SK-N-SH treated with all-trans-retinoic acid at 6 μM for 48 hours (cell line): ENCODE measurements at regions not wholly inside any gene's neighbourhood (a gene's known extent, or its start where the extent isn't known, plus 50 kb on each side); places are given as distances from the start of the nearest gene placed in this dataset.

ENCODE experiments used
- ARNTL ChIP-seq: fragments of 450-650 bp; formaldehyde crosslinking; IDR thresholded peaks from 2 replicates; pipeline ENCODE4 v1.5.0; 2020; ENCODE audit warnings: low read depth, mild to moderate bottlenecking, moderate library complexity, borderline replicate concordance
- ESRRG ChIP-seq: fragments of 250-450 bp; sonication (Bioruptor Pico); IDR thresholded peaks from 2 replicates; pipeline ENCODE4 v1.6.1; 2021; ENCODE audit warnings: mild to moderate bottlenecking
- RARB ChIP-seq: fragments of 250-450 bp; sonication (Bioruptor Pico); IDR thresholded peaks from 2 replicates; pipeline ENCODE4 v1.8.0; 2021; ENCODE audit warnings: mild to moderate bottlenecking, moderate library complexity
- ZNF70 ChIP-seq: fragments of 450-650 bp; formaldehyde crosslinking; IDR thresholded peaks from 2 replicates; pipeline ENCODE4 v1.5.0; 2020; ENCODE audit warnings: mild to moderate bottlenecking, moderate library complexity
- ZNF8 ChIP-seq: fragments of 450-650 bp; formaldehyde crosslinking; IDR thresholded peaks from 2 replicates; pipeline ENCODE4 v1.5.0; 2020; ENCODE audit warnings: mild to moderate bottlenecking, moderate library complexity

GRCh38 chr6:15755526-15755925, 92.7 kb upstream of the DTNBP1 start:
- no peak for TF ChIP-seq ESRRG (CRISPR knock-in tag)
- TF ChIP-seq ZNF70 (CRISPR knock-in tag), result no peak
- TF ChIP-seq RARB (CRISPR knock-in tag), result no peak
- TF ChIP-seq ZNF8 (CRISPR knock-in tag), result no peak
- TF ChIP-seq ARNTL (CRISPR knock-in tag), result no peak
